GM23248 (cell line): ENCODE measurements at regions not wholly inside any gene's neighbourhood (a gene's known extent, or its start where the extent isn't known, plus 50 kb on each side); places are given as distances from the start of the nearest gene placed in this dataset.

Source experiments
- DNase-seq: peaks from one replicate; pipeline ENCODE4 v3.0.0-alpha.2; 2015
- H2AFZ ChIP-seq: fragments of 200-600 bp; sonication (generic); 2 replicates; pipeline ENCODE4 v1.6.1; 2016; ENCODE audit warnings: antibody characterized with exemption
- H3F3A ChIP-seq: fragments of 200-600 bp; sonication (generic); 2 replicates; pipeline ENCODE4 v1.6.1; 2016; ENCODE audit warnings: mild to moderate bottlenecking, antibody characterized with exemption, mixed run types; ENCODE audit not compliant: insufficient read depth
- H3K27ac ChIP-seq: fragments of 200-600 bp; sonication (generic); 2 replicates; pipeline ENCODE4 v1.5.1; 2016; ENCODE audit warnings: mild to moderate bottlenecking
- H3K27me3 ChIP-seq: fragments of 200-600 bp; sonication (generic); replicated peaks from 2 replicates; pipeline ENCODE4 v1.6.1; 2016; ENCODE audit warnings: mild to moderate bottlenecking; ENCODE audit not compliant: insufficient read depth
- H3K36me3 ChIP-seq: fragments of 200-600 bp; sonication (generic); 2 replicates; pipeline ENCODE4 v1.6.1; 2016; ENCODE audit warnings: low read depth, mild to moderate bottlenecking
- H3K4me1 ChIP-seq: fragments of 200-600 bp; sonication (generic); 2 replicates; pipeline ENCODE4 v1.6.1; 2016; ENCODE audit warnings: mild to moderate bottlenecking; ENCODE audit not compliant: insufficient read depth
- H3K4me2 ChIP-seq: fragments of 200-600 bp; sonication (generic); one replicate; pipeline ENCODE4 v1.6.1; 2016; ENCODE audit warnings: mild to moderate bottlenecking; ENCODE audit not compliant: unreplicated experiment
- H3K4me3 ChIP-seq: fragments of 200-600 bp; sonication (generic); 2 replicates; pipeline ENCODE4 v1.5.1; 2016; ENCODE audit warnings: mild to moderate bottlenecking
- H3K79me2 ChIP-seq: fragments of 200-600 bp; sonication (generic); 2 replicates; pipeline ENCODE4 v1.6.1; 2016; ENCODE audit warnings: mild to moderate bottlenecking; ENCODE audit not compliant: insufficient read depth
- H3K9ac ChIP-seq: fragments of 200-600 bp; sonication (generic); 2 replicates; pipeline ENCODE4 v1.6.1; 2016; ENCODE audit warnings: mild to moderate bottlenecking
- H3K9me2 ChIP-seq: fragments of 200-600 bp; sonication (generic); 2 replicates; pipeline ENCODE4 v1.6.1; 2016; ENCODE audit warnings: mixed run types, mild to moderate bottlenecking, moderate library complexity; ENCODE audit not compliant: insufficient read depth
- H3K9me3 ChIP-seq: fragments of 200-600 bp; sonication (generic); one replicate; pipeline ENCODE4 v1.6.1; 2017; ENCODE audit warnings: low read depth
- H4K20me1 ChIP-seq: fragments of 200-600 bp; sonication (generic); 2 replicates; pipeline ENCODE4 v1.6.0; 2016; ENCODE audit not compliant: insufficient read depth
- EZH2 ChIP-seq: fragments of 200-600 bp; sonication (generic); IDR thresholded peaks from 2 replicates; pipeline ENCODE4 v1.6.1; 2018; ENCODE audit warnings: antibody characterized with exemption, mild to moderate bottlenecking; ENCODE audit not compliant: insufficient read depth, poor library complexity, severe bottlenecking
- EZH2phosphoT487 ChIP-seq: fragments of 200-600 bp; sonication (generic); IDR thresholded peaks from 2 replicates; pipeline ENCODE4 v1.6.1; 2018; ENCODE audit warnings: antibody characterized with exemption, moderate library complexity, mild to moderate bottlenecking, low read depth; ENCODE audit not compliant: insufficient read depth
- WGBS, 2 experiments: methylation state at CpG; one replicate each; pipeline ENCODE4 v1.1.6; 2015 to 2017; ENCODE audit warnings: low lambda C conversion rate in 2 of 2, low coverage in 1 of 2; ENCODE audit errors: missing lambda C conversion rate in 2 of 2; 5-methylcytosine and 5-hydroxymethylcytosine counted together
- in situ Hi-C: fragments of 300-500 bp; cut with MboI; formaldehyde crosslinking; loops from 2 replicates; pipeline ENCODE4 v1.15.0; 2020

DNA sequence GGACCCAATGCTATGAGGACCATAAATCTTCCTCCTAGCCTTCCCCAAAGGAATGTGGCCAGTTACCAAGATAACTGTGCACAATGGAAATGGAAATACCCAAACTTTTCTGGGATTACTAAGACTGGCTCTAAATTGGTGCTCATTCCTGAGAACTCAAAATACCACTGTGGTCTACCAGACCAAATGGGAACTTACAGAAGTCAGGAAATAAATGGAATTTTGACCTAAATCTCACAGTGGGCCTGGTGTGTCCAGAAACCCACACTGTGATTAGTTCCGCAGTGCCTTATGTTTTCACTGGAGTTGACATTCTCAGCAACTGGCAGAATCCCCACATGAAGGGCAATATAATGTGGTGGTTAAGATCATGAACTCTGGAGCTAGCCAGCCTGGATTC lies 99.4 kb upstream of the ZC3H12C start:
- H3K9me2 ChIP-seq = no peaks in the 10 kb centered on the region
- no peaks in the 10 kb centered on the region for H3K27me3 ChIP-seq
- TF ChIP-seq EZH2phosphoT487 (no peak), EZH2 (no peak)
- DNase-seq = peak; percentile 19
- H3K4me1 ChIP-seq = 0 out of 2 replicates have a peak, but pooled peaks cover 6% of the 10 kb centered on the region
- H3K4me3 ChIP-seq = no peak overlapping the region
- H3K9ac ChIP-seq = no peak overlapping the region
- no peaks in the 10 kb centered on the region for H3F3A ChIP-seq
- H3K27ac ChIP-seq = no peak overlapping the region
- no peaks in the 10 kb centered on the region for H3K9me3 ChIP-seq
- no peaks in the 10 kb centered on the region for H3K79me2 ChIP-seq
- in situ Hi-C loops = no loop called here
- H4K20me1 ChIP-seq = no peaks in the 10 kb centered on the region
- no peak overlapping the region for H2AFZ ChIP-seq
- no peaks in the 10 kb centered on the region for H3K36me3 ChIP-seq
- 65 to 94% methylated on average over 1 of the region's 1 CpG for WGBS, 2 experiments
- H3K4me2 ChIP-seq = no peak overlapping the region

DNA sequence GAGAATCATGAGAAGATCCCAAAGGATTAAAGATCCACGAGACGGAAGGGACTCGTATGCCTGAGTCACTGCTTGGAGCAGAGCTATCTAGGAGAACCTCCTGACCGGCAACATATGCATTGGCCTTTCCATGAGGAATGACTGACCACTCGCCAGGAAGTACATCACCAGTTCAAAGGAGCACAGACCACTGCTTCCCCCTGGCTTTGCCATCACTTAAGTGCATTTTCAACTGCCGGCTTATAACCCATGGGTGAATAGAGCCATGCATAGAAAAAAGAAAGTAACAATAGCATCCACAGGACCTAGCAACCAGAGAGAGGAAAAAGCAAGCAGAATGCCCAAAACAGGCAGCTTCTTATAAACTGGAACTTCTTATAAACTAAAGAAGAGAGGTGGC lies 98.3 kb upstream of the ZC3H12C start:
- Histone ChIP-seq H3K79me2 (no peaks in the 10 kb centered on the region), H3K9me2 (no peaks in the 10 kb centered on the region), H3K36me3 (no peaks in the 10 kb centered on the region), H3K4me1 (peaks cover 16% of the 10 kb centered on the region), H3K27ac (no peak overlapping the region), H4K20me1 (no peaks in the 10 kb centered on the region), H3K4me3 (no peak overlapping the region), H3F3A (peaks cover 7% of the 10 kb centered on the region; the same call in 1 of the 2 replicates), H3K27me3 (no peaks in the 10 kb centered on the region), H3K4me2 (no peak overlapping the region), H3K9me3 (no peaks in the 10 kb centered on the region), H2AFZ (no peak overlapping the region), H3K9ac (no peak overlapping the region)
- no peak for DNase-seq
- in situ Hi-C loops = no loop called here
- 76 to 77% methylated on average over 6 of the region's 6 CpGs for WGBS, 2 experiments
- TF ChIP-seq EZH2 = no peak
- no peak for TF ChIP-seq EZH2phosphoT487

DNA sequence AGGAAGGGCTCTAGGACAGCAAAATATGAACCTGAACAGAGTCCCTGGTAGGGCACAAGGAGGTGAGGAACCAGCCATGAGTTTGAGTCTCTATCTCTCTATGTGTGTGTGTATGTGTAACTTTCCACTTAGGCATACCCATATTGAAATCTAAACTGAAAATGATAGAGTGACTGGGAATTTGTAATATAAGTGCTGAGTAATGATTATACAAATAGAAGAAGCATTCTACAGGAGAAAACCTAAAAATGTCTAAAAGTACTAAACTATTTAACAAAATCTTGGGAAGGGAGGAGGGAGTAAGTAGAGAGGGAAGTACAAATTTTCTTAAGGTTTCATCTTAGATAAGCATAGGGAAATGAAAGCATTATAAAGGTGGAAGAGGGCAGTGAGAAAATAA lies 97.1 kb upstream of the ZC3H12C start:
- Histone ChIP-seq H3K27ac (no peak overlapping the region), H3K4me1 (peaks cover 22% of the 10 kb centered on the region), H4K20me1 (no peaks in the 10 kb centered on the region), H3K9me3 (no peaks in the 10 kb centered on the region), H3K79me2 (no peaks in the 10 kb centered on the region), H3K9ac (no peak overlapping the region), H3F3A (peaks cover 16% of the 10 kb centered on the region), H3K27me3 (no peaks in the 10 kb centered on the region), H3K9me2 (no peaks in the 10 kb centered on the region), H2AFZ (no peak overlapping the region), H3K4me2 (no peak overlapping the region), H3K4me3 (no peak overlapping the region), H3K36me3 (no peaks in the 10 kb centered on the region)
- DNase-seq = no peak
- TF ChIP-seq EZH2 = no peak
- TF ChIP-seq EZH2phosphoT487 = no peak
- in situ Hi-C loops = no loop called here

- H3K4me3 ChIP-seq = no peak overlapping the region
- no peaks in the 10 kb centered on the region for H3K27me3 ChIP-seq
- in situ Hi-C loops = no loop called here
- DNase-seq = no peak
- H3K9ac ChIP-seq = no peak overlapping the region
- no peaks in the 10 kb centered on the region for H3K9me2 ChIP-seq
- H2AFZ ChIP-seq = no peak overlapping the region
- 85 to 89% methylated on average over 3 of the region's 3 CpGs for WGBS, 2 experiments
- no peaks in the 10 kb centered on the region for H3K36me3 ChIP-seq
- H3K4me2 ChIP-seq = no peak overlapping the region
- TF ChIP-seq EZH2phosphoT487 (no peak), EZH2 (no peak)
- no peak overlapping the region for H3K27ac ChIP-seq
- H3K4me1 ChIP-seq = peaks cover 22% of the 10 kb centered on the region
- H3F3A ChIP-seq = peaks cover 16% of the 10 kb centered on the region
- H4K20me1 ChIP-seq = no peaks in the 10 kb centered on the region
- no peaks in the 10 kb centered on the region for H3K79me2 ChIP-seq
- no peaks in the 10 kb centered on the region for H3K9me3 ChIP-seq
These were observed 94.3 kb upstream of the ZC3H12C start for GRCh38 chr11:109998921-109999320.

DNA sequence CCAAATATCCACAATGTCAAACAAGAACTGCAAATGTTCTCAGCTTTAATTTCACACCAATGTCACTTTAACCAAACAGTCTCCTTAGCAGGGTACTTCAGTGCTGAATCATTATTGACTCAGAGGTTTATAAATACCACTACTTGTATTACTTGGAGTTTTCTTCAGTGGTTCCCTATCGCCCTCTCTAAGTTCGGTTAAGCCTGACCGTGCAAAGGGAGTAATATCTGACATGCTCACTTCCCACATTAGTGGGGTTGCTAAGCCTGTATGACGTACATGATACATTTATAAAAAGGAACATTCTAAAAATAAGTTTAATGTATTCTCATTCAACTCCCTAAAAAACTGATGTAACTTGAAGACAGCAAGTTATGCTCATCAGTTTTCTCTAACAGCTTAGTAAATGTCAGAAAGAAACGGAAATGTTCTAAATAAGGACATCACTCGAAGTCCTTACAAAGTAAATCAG lies 93.1 kb upstream of the ZC3H12C start:
- Histone ChIP-seq H3K4me2 (peak overlapping the region; percentile 59), H3K79me2 (no peaks in the 10 kb centered on the region), H3K27ac (peak overlapping the region; percentile 92), H3K36me3 (no peaks in the 10 kb centered on the region), H2AFZ (peak overlapping the region; percentile 30), H3K9me2 (no peaks in the 10 kb centered on the region), H3F3A (peaks cover 16% of the 10 kb centered on the region), H3K4me1 (peaks cover 16% of the 10 kb centered on the region), H3K9ac (peak overlapping the region; percentile 73), H3K9me3 (no peaks in the 10 kb centered on the region), H3K4me3 (peak overlapping the region; percentile 9; the same call in 1 of the 2 replicates), H3K27me3 (no peaks in the 10 kb centered on the region), H4K20me1 (no peaks in the 10 kb centered on the region)
- in situ Hi-C loops = no loop called here
- peak; percentile 96 for DNase-seq
- TF ChIP-seq EZH2phosphoT487 (no peak), EZH2 (no peak)
- WGBS, 2 experiments = 12% methylated on average over 6 of the region's 6 CpGs
